Stimulated activated naive CD4-positive, alpha-beta T cell treated with Interleukin-2 at 50 U/mL for 16 hours (primary cell): ENCODE measurements at regions not wholly inside any gene's neighbourhood (a gene's known extent, or its start where the extent isn't known, plus 50 kb on each side); places are given as distances from the start of the nearest gene placed in this dataset.
"Not testable (repeated sequence)": the region's sequence is repeated elsewhere in the genome, so short reads cannot be mapped to it uniquely, and the experiment has no call there.

Experiments used
- DNase-seq: peaks from one replicate; lab custom pipeline; 2025; lab: John Stamatoyannopoulos, UW

DNA sequence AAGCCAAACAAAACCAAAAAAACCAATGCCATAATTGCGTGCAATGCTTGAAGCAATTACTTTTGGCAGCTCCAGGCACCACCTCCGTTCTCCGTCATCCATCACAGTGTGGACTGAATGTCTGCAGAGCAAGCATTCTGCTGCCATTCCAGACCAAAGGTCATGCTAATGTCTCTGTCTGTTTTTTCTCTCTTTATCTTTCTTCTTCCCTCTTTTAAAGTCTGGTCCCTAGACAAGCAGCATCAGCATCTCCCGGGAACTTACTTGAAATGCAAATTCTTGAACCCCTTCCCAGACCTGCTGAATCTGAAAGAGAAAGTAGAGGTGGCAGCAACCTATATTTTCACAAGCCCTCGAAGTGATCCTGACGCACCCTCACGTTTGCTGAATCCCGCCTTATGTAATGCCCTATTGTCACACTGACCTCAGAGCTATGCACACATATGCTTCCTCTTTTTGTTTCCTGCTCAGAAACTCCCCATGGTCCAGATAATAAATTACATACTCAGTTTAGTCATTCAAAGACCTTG lies 297.3 kb upstream of the PROK2 start:
- DNase-seq, result no peak

- DNase-seq, result no peak
Measured at GRCh38 chr3:72081471-72082185, 296.7 kb upstream of the PROK2 start.

DNA sequence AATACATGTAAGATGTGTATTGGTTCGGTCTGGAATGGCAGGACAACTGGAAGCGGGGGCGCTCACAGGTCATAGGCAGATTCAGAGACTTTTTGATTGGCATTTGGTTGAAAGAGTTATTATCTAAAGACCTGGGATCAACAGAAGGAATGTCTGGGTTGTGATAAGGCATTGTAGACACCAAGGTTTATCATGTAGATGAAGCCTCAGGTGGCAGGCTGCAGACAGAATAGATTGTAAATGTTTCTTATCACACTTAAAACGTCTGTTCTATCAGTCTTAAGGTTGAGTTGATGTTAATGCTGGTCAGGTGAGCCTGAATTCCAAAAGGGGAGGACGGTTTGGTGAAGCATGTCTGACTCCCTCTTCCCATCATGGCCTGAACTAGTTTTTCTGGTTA lies 295.9 kb upstream of the PROK2 start:
- no peak for DNase-seq

GRCh38 chr3:72080095-72080494 lies 295.1 kb upstream of the PROK2 start:
- no peak for DNase-seq

- no peak for DNase-seq
Measured at GRCh38 chr3:72079369-72079872, 294.5 kb upstream of the PROK2 start.

DNA sequence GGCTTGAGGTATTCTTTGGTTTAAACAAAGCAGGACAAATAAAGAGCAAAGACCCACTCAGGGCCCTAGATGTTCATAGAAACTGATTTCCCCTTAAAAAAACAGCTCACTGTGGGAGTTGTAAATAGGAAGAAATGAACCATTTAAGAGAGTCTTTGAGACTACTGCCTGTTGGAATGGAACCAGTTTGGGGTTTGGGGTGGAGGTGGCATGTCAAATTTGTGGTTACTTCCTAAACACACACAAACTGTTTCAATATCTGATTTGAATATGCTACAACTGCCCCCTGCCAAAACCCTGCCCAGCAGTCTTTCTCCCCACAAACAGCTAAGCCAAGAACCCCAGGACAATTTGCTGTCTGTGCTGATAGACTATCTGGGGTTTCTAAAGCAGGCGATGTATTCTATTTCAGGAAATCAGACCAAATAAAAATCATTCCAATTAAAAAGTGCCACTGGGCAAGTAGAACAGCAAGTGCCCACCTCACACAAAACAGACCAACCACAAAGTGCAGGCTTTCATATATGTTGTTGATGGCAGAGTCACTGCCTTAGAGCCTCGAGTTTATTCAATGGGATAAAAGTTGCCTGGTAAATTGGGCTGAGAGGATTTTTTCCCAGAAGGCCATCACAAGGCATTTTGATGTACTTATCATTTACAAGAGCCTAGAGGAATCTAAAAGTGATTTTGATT lies 293.9 kb upstream of the PROK2 start:
- DNase-seq, result no peak

DNA sequence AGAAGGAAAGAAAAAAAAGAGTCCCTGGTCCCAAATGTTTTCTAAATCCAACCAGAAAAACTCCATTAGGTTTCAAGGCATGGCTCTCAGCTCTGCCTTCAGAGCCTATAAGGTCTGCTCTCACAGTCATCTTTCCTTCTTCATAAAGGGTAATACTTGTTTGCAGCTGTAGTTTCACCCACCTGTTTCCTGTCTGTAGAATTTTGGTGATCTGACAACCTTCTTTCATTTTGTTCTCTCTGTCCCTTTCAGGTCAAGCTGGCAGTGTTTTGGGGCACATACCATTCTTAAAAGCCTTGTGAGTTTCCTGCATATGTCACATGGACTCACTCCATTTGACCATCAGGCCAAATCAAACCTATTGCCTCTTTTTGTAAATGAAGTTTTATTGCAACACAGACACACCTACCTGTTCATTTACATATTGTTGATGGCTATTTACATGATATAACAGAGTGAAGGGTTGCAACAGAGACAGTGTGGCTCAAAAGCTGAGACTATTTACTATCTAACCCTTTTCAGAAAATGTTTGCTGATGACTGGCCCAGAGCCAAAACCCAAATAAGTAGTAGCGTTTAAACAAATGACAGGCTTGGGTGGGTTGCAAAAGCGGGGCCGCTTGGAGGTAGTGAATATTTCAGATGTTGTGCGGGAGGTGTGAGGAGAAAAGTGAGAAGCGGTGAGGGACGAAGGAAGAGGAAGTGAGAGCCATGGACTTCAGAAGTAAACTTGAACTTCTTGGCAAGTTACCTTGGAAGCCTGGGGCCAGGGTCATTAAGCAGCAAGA lies 292.7 kb upstream of the PROK2 start:
- DNase-seq, result no peak

GRCh38 chr3:72075848-72076247 lies 290.9 kb upstream of the PROK2 start:
- not testable (repeated sequence) for DNase-seq

- DNase-seq, result no peak
Measured at GRCh38 chr3:72071624-72072023, 286.7 kb upstream of the PROK2 start.

DNA sequence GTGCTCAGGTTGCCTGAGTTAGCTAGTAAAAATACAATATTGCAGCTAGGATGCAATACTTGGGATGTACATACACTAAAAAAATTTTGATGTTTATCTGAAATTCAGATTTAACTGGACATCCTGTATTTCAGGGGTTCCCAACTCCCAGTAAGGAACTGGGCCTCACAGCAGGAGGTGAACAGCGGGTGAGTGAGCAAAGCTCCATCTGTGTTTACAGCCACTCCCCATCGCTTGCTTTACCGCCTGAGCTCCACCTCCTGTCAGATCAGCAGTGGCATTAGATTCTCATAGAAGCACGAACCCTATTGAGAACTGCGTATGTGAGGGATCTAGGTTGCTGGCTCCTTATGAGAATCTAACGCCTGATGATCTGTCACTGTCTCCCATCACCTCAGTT lies 285.1 kb upstream of the PROK2 start:
- DNase-seq, result no peak

DNA sequence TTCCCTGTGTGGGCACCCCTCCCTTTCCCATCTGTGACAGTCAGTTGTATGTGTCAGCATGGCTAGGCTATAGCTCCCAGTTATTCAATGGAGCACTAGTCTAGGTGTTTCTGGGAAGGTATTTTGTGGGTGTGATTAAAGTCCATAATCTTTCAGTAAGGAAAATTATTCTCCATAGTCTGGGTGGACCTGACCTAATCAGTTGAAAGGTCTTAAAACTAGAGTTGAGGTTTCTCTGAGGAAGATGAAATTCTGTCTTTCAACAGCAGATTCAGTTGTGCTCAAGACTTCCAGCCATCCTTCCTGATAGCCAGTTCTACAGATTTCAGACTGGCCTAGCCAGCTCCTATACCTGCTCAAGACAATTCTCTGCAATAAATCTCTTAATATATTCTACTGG lies 284.6 kb upstream of the PROK2 start:
- DNase-seq, result no peak

GRCh38 chr3:72068621-72069020 lies 283.7 kb upstream of the PROK2 start:
- DNase-seq, result no peak

DNA sequence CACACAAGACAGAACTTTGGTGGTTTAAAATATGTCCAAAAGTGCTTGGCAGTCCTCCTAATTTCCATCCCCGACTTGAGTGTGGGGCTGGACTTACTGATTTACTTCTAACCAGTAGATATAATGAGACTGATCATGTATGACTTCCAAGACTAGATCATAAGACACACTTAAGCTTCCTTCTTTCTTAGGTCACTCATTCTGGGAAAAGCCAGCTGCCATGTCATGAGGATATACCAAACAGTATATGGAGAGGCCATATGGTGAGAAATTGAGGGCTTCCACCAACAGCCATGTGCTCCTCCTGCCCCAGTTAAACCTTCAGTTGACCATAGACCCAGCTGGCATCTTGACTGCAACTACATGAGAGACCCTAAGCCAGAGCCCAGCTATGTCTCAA lies 282.8 kb upstream of the PROK2 start:
- no peak for DNase-seq

DNA sequence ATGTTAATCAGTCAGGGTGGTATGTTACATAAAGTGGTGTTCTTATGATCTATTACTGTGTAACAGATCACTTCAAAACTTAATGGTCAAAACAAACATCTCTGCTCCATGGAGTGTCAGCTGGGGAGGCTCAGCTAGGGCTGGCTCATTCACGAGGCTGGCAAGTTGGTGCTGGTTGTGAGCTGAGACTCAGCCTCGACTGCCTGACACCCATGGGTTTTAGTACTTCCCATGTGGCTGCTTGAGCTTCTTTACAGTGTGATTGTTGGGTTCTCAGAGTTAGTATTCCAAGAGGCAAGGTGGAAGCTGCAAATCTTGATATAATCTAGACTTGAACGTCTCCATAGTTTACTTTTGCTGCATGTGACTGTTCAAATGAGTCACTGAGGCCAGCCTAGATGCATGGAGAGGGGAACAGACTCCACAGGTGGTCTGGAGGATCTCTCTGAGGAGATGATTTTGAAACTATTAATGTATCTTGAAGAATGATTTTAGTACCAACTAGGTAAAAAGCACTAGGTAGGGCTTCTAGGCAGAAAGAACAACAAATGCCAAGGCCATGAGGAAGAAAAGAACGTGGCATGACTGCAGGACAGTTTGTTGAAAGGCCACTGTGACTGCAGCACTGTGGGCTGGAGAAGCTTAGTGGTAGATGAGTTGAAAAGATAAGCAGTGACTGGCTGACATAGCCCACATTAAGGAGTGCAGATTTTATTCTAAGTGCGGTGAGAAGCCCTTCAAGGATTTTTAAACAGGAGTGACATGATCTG lies 281.1 kb upstream of the PROK2 start:
- no peak for DNase-seq

DNA sequence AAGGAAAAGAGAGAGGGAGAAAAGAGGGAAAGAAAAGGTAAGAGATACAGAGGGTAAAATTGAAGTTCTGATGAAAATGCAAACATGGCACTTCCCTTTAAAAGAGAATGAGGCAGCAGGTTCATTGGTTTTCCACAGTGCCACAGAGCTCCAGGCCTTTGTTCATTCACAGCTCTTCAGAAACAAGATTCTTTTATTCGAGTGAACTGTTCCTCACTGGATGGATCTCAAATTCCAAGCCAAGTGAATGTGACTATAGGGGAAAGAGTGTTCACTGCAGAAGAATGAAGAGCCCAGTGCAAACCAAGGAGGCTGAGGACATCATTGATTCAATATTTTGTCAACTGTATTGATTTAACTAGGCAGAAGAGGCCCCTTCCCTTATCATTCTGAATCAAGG lies 280.3 kb upstream of the PROK2 start:
- no peak for DNase-seq

DNA sequence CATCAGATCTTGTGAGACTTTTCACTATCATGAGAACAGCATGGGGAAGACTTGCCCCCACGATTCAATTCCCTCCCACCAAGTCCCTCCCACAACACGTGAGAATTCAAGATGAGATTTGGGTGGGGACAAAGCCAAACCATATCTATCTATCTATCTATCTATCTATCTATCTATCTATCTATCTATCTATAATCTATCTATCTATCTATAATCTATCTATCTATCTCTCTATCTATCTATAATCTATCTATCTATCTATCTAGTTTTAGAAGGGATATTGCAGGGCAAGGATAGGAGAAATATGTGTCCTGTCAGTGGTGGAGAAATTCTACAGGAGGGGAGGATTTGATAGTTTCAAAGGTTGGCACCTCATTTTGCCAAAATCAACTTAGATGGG lies 279.8 kb upstream of the PROK2 start:
- not testable (repeated sequence) for DNase-seq

- DNase-seq, result no peak
Measured at GRCh38 chr3:72062017-72062416, 277.1 kb upstream of the PROK2 start.

- DNase-seq, result no peak
Measured at GRCh38 chr3:72060447-72061034, 275.6 kb upstream of the PROK2 start.

- no peak for DNase-seq
Measured at GRCh38 chr3:72058493-72059081, 273.6 kb upstream of the PROK2 start.

- DNase-seq, result no peak
Measured at GRCh38 chr3:72055436-72055835, 270.5 kb upstream of the PROK2 start.

GRCh38 chr3:72054976-72055375 lies 270.0 kb upstream of the PROK2 start:
- no peak for DNase-seq
